GM12891 (cell line): ENCODE measurements at regions not wholly inside any gene's neighbourhood (a gene's known extent, or its start where the extent isn't known, plus 50 kb on each side); places are given as distances from the start of the nearest gene placed in this dataset.
A peak's percentile ranks its signal among the peaks of the same experiment; 100 is the strongest.

Experiments used
- DNase-seq: peaks from one replicate; pipeline ENCODE4 v3.0.0; 2011; ENCODE audit warnings: low spot score; ENCODE audit not compliant: insufficient read length
- FAIRE-seq: peaks from 2 replicates; lab custom pipeline; 2011; peaks lifted over from hg19 to GRCh38; lab: Jason Lieb, UNC
- PAX5 ChIP-seq: IDR thresholded peaks from 2 replicates; pipeline ENCODE4 v1.6.1; 2011; ENCODE audit warnings: low read length, moderate library complexity, mild to moderate bottlenecking; ENCODE audit not compliant: insufficient read depth, severe bottlenecking
- POLR2A ChIP-seq: IDR thresholded peaks from 2 replicates; pipeline ENCODE4 v1.6.1; 2011; ENCODE audit warnings: low read depth, low read length, control low read depth
- POLR2AphosphoS5 ChIP-seq: IDR thresholded peaks from 2 replicates; pipeline ENCODE4 v1.6.1; 2011; ENCODE audit warnings: low read depth, low read length, control low read depth
- POU2F2 ChIP-seq: IDR thresholded peaks from 2 replicates; pipeline ENCODE4 v1.6.1; 2011; ENCODE audit warnings: low read depth, mild to moderate bottlenecking, control low read depth, low read length, moderate library complexity
- SPI1 ChIP-seq: IDR thresholded peaks from 2 replicates; pipeline ENCODE4 v1.6.1; 2011; ENCODE audit warnings: low read depth, low read length, control low read depth
- TAF1 ChIP-seq: IDR thresholded peaks from 2 replicates; pipeline ENCODE4 v1.6.1; 2011; ENCODE audit warnings: low read depth, low read length, control low read depth

DNA sequence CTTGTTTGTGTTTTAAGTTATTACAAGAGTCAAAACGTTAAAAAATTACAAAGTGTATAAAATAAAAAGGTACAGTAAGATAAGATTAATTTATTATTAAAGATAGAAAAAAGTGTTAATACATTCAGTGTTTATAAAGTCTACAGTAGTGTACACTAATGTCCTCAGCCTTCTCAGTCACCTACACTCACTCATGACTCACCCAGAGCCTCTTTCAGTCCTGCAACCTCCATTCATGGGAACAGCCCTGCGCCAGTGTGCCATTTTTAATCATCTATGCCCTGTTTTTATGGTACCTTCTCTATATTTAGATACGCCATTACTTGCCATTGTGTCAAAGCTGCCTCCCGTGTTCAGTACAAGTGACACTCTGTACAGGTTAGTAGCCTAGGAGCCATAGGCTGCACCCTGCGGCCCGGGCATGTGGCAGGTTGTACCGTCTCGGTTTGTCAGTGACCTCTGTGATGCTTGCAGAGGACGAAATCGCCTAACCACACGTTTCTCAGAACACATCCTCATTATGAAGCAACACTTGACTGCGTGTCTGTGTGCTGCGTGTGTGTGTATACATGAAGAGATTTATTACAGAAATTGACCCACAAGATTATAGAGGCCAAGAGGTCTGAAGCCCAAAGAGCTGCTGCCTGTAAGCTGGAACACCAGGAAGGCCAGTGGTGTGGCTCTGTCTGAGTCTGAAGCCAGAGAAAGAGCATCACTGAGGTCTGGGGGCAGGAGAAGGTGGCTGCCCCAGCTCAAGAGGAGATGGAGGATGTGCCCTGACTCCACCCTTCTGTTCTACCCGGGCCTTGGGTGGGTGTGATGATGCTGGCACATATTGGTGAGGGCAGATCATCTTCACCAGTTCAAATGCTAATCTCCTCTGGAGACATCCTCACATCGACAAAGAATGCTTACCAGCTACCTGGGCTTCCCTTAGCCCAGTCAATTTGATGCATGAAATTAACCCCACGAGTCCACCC, 116.6 kb upstream of the C14orf180 start:
- DNase-seq (no peak), FAIRE-seq (no peak)
- TF ChIP-seq SPI1, result no peak
- TF ChIP-seq POLR2AphosphoS5, result no peak
- TF ChIP-seq POLR2A, result no peak
- no peak for TF ChIP-seq TAF1
- TF ChIP-seq PAX5, result no peak
- no peak for TF ChIP-seq POU2F2

DNA sequence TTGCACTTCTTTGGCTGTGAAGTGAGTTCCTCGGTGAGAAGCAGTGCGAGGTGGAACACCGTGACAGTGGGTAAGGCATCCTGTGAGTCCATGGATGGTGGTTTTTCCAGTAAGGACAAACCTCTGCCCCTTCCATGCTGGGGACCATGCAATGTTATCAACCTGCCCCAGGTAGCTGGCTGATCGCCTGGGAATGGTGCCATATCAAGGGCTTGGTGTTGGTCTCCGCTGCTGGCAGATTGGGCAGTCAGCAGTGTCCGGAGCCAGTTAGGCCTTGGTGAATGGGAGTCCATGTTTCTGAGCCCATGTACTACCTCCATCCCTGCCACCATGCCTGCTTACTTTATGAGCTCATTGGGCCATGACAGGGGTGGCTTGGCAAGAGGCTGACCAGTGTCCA, 114.7 kb upstream of the C14orf180 start:
- no peak for DNase-seq
- no peak for FAIRE-seq
- TF ChIP-seq SPI1 (no peak), POU2F2 (no peak), POLR2A (no peak), PAX5 (no peak), TAF1 (no peak), POLR2AphosphoS5 (no peak)

DNA sequence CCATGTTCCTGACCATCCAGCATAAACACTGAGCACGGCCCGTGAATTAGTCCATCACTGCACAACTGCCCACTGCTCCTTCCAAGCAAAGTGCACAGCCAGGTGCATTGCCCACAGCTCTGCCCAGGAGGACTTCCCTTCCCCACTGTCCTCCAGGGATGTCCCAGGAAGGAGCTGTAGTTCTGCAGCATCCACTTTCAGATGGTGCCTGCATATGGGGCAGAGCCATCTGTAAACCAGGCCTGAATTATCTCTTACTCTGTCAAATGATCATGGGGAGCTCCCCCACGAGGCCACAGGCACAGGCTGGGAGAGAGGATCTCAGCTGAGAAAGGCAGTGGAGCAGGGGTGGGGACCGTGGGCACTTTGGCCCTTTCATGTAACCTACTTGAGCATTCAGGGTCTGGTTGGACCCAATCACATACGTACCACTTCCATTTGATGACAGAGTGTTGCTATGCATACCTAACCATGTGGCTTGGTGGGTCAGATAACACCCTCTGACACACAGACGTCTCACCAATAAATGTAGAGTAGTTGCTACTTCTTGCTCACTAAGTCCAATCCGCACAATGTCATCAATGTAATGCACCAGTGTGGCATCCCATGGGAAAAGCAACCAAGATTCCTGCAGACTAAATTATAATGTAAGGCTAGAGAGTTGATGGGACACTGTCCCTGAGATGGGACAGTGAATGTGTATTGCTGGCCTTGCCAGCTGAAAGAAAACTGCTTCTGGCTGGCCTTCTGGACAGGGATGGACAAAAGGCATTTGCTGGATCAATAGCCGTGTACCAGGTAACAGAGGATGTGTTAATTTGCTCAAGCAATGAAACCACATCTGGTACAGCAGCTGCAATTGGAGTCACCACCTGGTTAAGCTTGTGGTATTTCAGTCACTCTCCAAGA, 113.8 kb upstream of the C14orf180 start:
- FAIRE-seq, result no peak
- no peak for TF ChIP-seq POLR2A
- no peak for TF ChIP-seq PAX5
- TF ChIP-seq POU2F2, result no peak
- TF ChIP-seq TAF1, result no peak
- TF ChIP-seq SPI1, result no peak
- no peak for DNase-seq

DNA sequence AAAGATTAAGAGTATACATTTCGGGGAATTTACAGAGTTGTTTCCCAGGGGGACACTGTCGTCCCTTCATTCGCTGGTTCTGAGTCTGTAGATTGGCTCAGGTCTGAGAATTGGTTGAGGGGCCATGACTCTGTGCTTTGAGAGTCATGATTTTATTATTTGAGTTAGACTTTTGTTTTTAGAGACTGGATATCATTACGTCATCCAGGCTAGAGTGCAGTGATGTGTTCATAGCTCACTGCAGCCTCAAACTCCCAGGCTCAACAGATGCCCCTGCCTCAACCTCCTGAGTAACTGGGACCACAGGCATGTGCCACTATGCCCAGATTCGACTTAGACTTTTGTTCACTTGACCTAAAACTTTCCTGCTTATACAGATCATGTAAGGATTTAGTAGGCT, 112.3 kb upstream of the C14orf180 start:
- DNase-seq (no peak), FAIRE-seq (no peak)
- TF ChIP-seq POU2F2 (no peak), SPI1 (no peak), POLR2AphosphoS5 (no peak), PAX5 (no peak), POLR2A (no peak), TAF1 (no peak)

DNA sequence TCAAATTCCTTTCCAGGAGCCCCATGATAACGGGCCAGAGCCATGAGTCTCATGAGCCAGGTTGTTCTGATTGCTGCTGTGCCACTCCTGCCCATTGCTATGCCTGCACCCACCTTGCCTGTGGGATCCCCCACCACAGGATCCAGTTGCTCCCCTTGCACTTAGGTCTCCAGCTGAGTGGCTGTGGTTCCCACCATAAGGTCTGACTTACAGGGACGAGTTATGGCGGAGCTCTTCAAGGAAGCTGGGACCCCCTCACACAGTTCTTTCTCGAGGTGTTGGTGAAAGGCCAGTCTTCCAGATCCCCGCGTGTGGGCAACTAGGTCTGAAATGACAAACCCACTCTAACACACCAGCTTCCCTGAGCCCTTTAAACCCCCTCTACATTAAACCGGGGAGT, 111.9 kb upstream of the C14orf180 start:
- FAIRE-seq, result no peak
- TF ChIP-seq TAF1 (no peak), POLR2AphosphoS5 (no peak), SPI1 (no peak), POLR2A (no peak), POU2F2 (no peak), PAX5 (no peak)
- DNase-seq, result no peak

DNA sequence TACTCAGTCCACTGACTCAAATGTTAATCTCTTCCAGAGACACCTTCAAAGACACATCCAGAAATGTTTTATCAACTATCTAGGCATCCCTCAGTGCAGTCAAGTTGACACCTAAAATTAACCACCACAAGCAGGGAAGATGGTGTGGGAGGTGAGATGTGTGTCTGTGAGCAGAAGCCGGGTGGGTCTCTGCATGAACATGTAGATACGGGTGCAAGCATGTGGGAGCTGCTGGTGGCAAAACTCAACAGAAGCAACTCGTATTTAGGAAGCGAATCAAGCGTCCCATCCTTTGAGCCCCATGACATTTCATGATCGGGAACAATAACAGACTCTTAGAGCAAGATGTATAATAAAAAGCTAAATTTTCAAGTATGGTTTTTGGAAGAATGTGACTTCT, 110.0 kb upstream of the C14orf180 start:
- DNase-seq (no peak), FAIRE-seq (peak; percentile 38)
- TF ChIP-seq SPI1, result no peak
- TF ChIP-seq PAX5, result no peak
- TF ChIP-seq POU2F2, result no peak
- TF ChIP-seq POLR2AphosphoS5, result no peak
- TF ChIP-seq POLR2A, result no peak
- TF ChIP-seq TAF1, result no peak

DNA sequence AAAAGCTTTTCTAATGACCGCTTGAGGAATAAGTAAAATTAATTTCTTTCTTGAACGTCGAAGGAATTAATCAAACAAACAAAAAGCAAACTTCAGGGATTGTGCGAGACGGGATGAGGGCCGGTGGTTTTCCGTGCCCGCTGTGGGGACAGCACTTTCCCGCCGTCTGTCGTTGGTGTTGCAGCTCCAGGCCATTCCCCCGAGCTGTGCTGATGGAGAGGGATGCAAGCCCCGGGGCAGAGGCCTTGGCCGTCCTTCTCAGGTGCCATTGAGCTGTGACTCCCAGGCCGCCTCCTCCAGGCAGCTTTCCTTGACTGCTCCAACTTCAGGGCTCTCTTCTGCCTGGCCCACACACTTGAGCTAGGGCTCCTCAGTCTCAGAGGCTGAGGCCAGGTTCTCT, 109.0 kb upstream of the C14orf180 start:
- DNase-seq (no peak), FAIRE-seq (no peak)
- TF ChIP-seq PAX5 (no peak), TAF1 (no peak), POU2F2 (no peak), SPI1 (no peak)

DNA sequence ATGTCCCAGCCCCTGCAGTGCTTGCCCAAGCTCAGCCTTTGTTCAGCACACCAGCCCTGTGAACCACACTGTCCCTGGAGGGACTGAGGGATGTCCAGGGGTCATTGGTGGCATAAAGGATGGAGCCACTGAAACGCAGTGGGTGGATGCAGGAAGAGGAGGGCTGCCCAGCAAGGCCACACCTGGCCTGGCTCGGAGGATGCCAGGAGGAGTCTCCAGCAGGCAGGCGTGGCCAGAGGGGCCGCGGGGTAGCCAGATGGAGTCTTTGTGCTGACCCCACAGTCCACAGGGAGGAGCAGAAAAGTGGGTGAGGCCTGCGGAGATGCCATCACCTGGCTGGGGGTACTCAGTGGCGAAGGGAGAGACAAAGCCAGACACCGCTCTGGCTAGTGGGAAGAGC, 108.5 kb upstream of the C14orf180 start:
- TF ChIP-seq POU2F2, result no peak
- TF ChIP-seq POLR2AphosphoS5, result no peak
- TF ChIP-seq TAF1, result no peak
- no peak for TF ChIP-seq PAX5
- no peak for TF ChIP-seq SPI1
- TF ChIP-seq POLR2A, result no peak
- DNase-seq, result no peak
- FAIRE-seq, result no peak

DNA sequence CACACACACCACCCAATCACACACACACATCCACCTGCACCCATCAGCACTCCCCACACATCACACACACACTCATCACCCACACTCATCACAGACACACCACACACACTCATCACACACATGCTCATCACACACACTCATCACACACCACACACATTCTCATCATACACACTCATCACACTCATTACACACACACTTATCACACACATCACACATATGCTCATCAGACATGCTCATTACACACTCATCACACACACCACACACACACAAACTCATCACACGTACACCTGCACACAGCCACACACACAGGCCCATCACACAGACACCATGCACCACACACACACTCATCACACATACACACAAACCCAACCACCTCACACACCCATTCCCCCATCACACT, 107.5 kb upstream of the C14orf180 start:
- TF ChIP-seq SPI1, result no peak
- no peak for TF ChIP-seq POU2F2
- no peak for TF ChIP-seq POLR2A
- no peak for TF ChIP-seq PAX5
- no peak for TF ChIP-seq TAF1
- TF ChIP-seq POLR2AphosphoS5, result no peak
- DNase-seq (no peak), FAIRE-seq (no peak)
